ENCODE measurements at regions not wholly inside any gene's neighbourhood (a gene's known extent, or its start where the extent isn't known, plus 50 kb on each side); places are given as distances from the start of the nearest gene placed in this dataset.

- no peak overlapping the region for H3K4me2 ChIP-seq (ENCODE audit: insufficient read depth, low read length)
- peaks cover 9% of the 10 kb centered on the region for H3K4me1 ChIP-seq (ENCODE audit: insufficient read depth, low read length)
- H3K27me3 ChIP-seq (ENCODE audit: insufficient read depth, low read length) = no peaks in the 10 kb centered on the region
- no peaks in the 10 kb centered on the region for H3K9me3 ChIP-seq (ENCODE audit: low read depth, low read length)
- H3K36me3 ChIP-seq (ENCODE audit: insufficient read depth, low read length) = no peaks in the 10 kb centered on the region
- no peak for DNase-seq (ENCODE audit: insufficient read length, low spot score, missing footprints)
- no peak overlapping the region for H2AFZ ChIP-seq (ENCODE audit: low read length)
- no peaks in the 10 kb centered on the region for H4K20me1 ChIP-seq (ENCODE audit: insufficient read depth, low read length)
- no peak for TF ChIP-seq CTCF (IDR thresholded peaks at IDR 0.05; ENCODE audit: extremely low read depth, low read depth, low read length)
- H3K27ac ChIP-seq (ENCODE audit: low read depth, low read length) = no peak overlapping the region
- no peaks in the 10 kb centered on the region for H3K79me2 ChIP-seq (ENCODE audit: insufficient read depth, low read length)
- no peak overlapping the region for H3K4me3 ChIP-seq (ENCODE audit: insufficient read depth, low read length)
These were observed 336.5 kb upstream of the SLC39A10 start for GRCh38 chr2:195320413-195320973.

- Histone ChIP-seq H3K27me3 (ENCODE audit: insufficient read depth, low read length) (no peaks in the 10 kb centered on the region), H3K79me2 (ENCODE audit: insufficient read depth, low read length) (no peaks in the 10 kb centered on the region), H3K36me3 (ENCODE audit: insufficient read depth, low read length) (no peaks in the 10 kb centered on the region), H3K9me3 (ENCODE audit: low read depth, low read length) (no peaks in the 10 kb centered on the region), H3K4me2 (ENCODE audit: insufficient read depth, low read length) (peak overlapping the region; percentile 6), H3K4me1 (ENCODE audit: insufficient read depth, low read length) (peaks cover 9% of the 10 kb centered on the region), H3K27ac (ENCODE audit: low read depth, low read length) (peak overlapping the region; percentile 9), H3K4me3 (ENCODE audit: insufficient read depth, low read length) (no peak overlapping the region), H2AFZ (ENCODE audit: low read length) (no peak overlapping the region), H4K20me1 (ENCODE audit: insufficient read depth, low read length) (no peaks in the 10 kb centered on the region)
- no peak for DNase-seq (ENCODE audit: insufficient read length, low spot score, missing footprints)
- TF ChIP-seq CTCF (IDR thresholded peaks at IDR 0.05; ENCODE audit: extremely low read depth, low read depth, low read length) = no peak
These were observed 337.2 kb upstream of the SLC39A10 start for GRCh38 chr2:195319548-195320412.

- Histone ChIP-seq H3K4me1 (ENCODE audit: insufficient read depth, low read length) (peaks cover 9% of the 10 kb centered on the region), H3K4me3 (ENCODE audit: insufficient read depth, low read length) (no peak overlapping the region), H3K27ac (ENCODE audit: low read depth, low read length) (peak overlapping the region; percentile 9), H3K36me3 (ENCODE audit: insufficient read depth, low read length) (no peaks in the 10 kb centered on the region), H2AFZ (ENCODE audit: low read length) (no peak overlapping the region), H3K27me3 (ENCODE audit: insufficient read depth, low read length) (no peaks in the 10 kb centered on the region), H3K79me2 (ENCODE audit: insufficient read depth, low read length) (no peaks in the 10 kb centered on the region), H4K20me1 (ENCODE audit: insufficient read depth, low read length) (no peaks in the 10 kb centered on the region), H3K4me2 (ENCODE audit: insufficient read depth, low read length) (peak overlapping the region; percentile 6), H3K9me3 (ENCODE audit: low read depth, low read length) (no peaks in the 10 kb centered on the region)
- no peak for DNase-seq (ENCODE audit: insufficient read length, low spot score, missing footprints)
- no peak for TF ChIP-seq CTCF (IDR thresholded peaks at IDR 0.05; ENCODE audit: extremely low read depth, low read depth, low read length)
These were observed 337.9 kb upstream of the SLC39A10 start for GRCh38 chr2:195319112-195319460.

- H3K4me2 ChIP-seq (ENCODE audit: insufficient read depth, low read length) = peak overlapping the region; percentile 6
- H3K27ac ChIP-seq (ENCODE audit: low read depth, low read length) = peak overlapping the region; percentile 9
- no peaks in the 10 kb centered on the region for H3K27me3 ChIP-seq (ENCODE audit: insufficient read depth, low read length)
- no peaks in the 10 kb centered on the region for H3K9me3 ChIP-seq (ENCODE audit: low read depth, low read length)
- H3K36me3 ChIP-seq (ENCODE audit: insufficient read depth, low read length) = no peaks in the 10 kb centered on the region
- peak; percentile 57 for TF ChIP-seq CTCF (IDR thresholded peaks at IDR 0.05; ENCODE audit: extremely low read depth, low read depth, low read length)
- no peaks in the 10 kb centered on the region for H4K20me1 ChIP-seq (ENCODE audit: insufficient read depth, low read length)
- peak; percentile 67 for DNase-seq (ENCODE audit: insufficient read length, low spot score, missing footprints)
- H3K79me2 ChIP-seq (ENCODE audit: insufficient read depth, low read length) = no peaks in the 10 kb centered on the region
- H3K4me1 ChIP-seq (ENCODE audit: insufficient read depth, low read length) = peaks cover 9% of the 10 kb centered on the region
- H2AFZ ChIP-seq (ENCODE audit: low read length) = no peak overlapping the region
- no peak overlapping the region for H3K4me3 ChIP-seq (ENCODE audit: insufficient read depth, low read length)
These were observed 338.4 kb upstream of the SLC39A10 start for GRCh38 chr2:195318440-195319111.

Data from osteoblast (primary cell).